NB4 (cell line): ENCODE measurements at regions not wholly inside any gene's neighbourhood (a gene's known extent, or its start where the extent isn't known, plus 50 kb on each side); places are given as distances from the start of the nearest gene placed in this dataset.

Experiments used
- POLR2A ChIP-seq: IDR thresholded peaks from 2 replicates; pipeline ENCODE4 v1.6.1; 2011; ENCODE audit warnings: mild to moderate bottlenecking; ENCODE audit not compliant: insufficient read length; ENCODE audit errors: extremely low read depth
- TF ChIP-seq, protein P1 (sequence below): IDR thresholded peaks from one replicate; pipeline ENCODE4 v1.5.1; 2012; ENCODE audit warnings: low read depth, low read length
- TF ChIP-seq, protein P2 (sequence below): IDR thresholded peaks from 2 replicates; pipeline ENCODE4 v1.6.1; 2011; ENCODE audit warnings: low read depth, low read length

DNA sequence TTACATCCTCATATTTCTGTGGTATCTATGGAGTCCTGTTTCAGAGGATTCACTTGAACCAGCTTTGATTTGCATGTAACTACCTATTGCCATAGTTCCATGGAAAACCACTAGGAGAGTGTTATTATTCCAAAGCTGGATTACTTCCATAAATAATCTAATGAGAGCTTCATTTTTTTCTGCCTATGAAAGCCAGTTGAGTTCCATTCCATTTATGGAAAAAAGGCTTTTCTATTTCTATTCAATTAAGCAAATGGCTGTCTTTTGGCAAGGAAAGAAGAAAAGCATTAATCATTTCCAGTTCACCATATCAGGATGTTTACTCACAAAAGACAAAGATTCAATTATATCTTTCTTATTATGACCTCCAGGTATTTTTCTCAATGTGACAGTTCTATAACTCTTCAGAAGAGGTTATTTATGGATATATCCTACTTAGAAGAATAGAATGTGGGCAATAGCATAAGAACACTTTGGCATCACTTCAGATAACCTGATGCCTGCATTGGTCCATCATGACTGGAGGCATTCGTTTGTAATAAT lies 259.9 kb upstream of the ZPLD1 start:
- TF ChIP-seq, protein P1, sequence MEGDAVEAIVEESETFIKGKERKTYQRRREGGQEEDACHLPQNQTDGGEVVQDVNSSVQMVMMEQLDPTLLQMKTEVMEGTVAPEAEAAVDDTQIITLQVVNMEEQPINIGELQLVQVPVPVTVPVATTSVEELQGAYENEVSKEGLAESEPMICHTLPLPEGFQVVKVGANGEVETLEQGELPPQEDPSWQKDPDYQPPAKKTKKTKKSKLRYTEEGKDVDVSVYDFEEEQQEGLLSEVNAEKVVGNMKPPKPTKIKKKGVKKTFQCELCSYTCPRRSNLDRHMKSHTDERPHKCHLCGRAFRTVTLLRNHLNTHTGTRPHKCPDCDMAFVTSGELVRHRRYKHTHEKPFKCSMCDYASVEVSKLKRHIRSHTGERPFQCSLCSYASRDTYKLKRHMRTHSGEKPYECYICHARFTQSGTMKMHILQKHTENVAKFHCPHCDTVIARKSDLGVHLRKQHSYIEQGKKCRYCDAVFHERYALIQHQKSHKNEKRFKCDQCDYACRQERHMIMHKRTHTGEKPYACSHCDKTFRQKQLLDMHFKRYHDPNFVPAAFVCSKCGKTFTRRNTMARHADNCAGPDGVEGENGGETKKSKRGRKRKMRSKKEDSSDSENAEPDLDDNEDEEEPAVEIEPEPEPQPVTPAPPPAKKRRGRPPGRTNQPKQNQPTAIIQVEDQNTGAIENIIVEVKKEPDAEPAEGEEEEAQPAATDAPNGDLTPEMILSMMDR, result no peak
- no peak for TF ChIP-seq POLR2A
- TF ChIP-seq, protein P2, sequence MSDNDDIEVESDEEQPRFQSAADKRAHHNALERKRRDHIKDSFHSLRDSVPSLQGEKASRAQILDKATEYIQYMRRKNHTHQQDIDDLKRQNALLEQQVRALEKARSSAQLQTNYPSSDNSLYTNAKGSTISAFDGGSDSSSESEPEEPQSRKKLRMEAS, result no peak
